ENCODE measurements at regions not wholly inside any gene's neighbourhood (a gene's known extent, or its start where the extent isn't known, plus 50 kb on each side); places are given as distances from the start of the nearest gene placed in this dataset.

DNA sequence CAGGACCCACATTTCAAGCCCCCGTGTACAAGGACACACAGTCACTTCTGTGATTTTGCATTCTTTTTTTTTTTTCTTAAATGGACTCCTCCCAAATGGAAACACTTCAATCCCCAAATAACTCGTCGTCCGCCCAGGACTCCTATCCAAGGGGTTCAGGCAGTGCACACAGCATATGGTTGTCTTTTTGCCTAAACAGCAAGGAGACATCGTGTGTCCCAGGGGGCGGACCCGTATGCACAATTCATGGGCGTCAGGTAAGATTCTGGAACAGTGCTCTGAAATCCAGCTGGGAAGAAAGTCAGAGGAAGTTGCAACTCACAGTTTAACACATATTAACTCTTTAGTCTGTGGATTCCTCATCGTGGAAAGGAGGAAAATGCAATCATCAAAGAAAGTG lies 231.3 kb downstream of the SHOX start:
- WGBS, 2 experiments (ENCODE audit: low coverage in 1 of 2, low lambda C conversion rate in 2 of 2, missing lambda C conversion rate in 2 of 2) = 11 to 13% methylated on average over 9 of the region's 9 CpGs
- no peak overlapping the region for H2AFZ ChIP-seq
- no peak overlapping the region for H3K9ac ChIP-seq
- no peak overlapping the region for H3K27ac ChIP-seq
- H3K4me1 ChIP-seq (ENCODE audit: insufficient read depth) = no peaks in the 10 kb centered on the region
- H4K20me1 ChIP-seq (ENCODE audit: insufficient read depth) = no peaks in the 10 kb centered on the region
- H3K4me3 ChIP-seq = no peak overlapping the region
- no peaks in the 10 kb centered on the region for H3K9me3 ChIP-seq (ENCODE audit: low read depth)
- H3K27me3 ChIP-seq (replicated peaks; ENCODE audit: insufficient read depth) = no peaks in the 10 kb centered on the region
- no peak overlapping the region for H3K4me2 ChIP-seq (ENCODE audit: unreplicated experiment)
- no peak for DNase-seq
- H3K9me2 ChIP-seq (ENCODE audit: insufficient read depth) = no peaks in the 10 kb centered on the region
- in situ Hi-C loops (cut with MboI) = no loop called here
- no peaks in the 10 kb centered on the region for H3K36me3 ChIP-seq (ENCODE audit: low read depth)
- no peaks in the 10 kb centered on the region for H3K79me2 ChIP-seq (ENCODE audit: insufficient read depth)
- H3F3A ChIP-seq (ENCODE audit: insufficient read depth) = no peaks in the 10 kb centered on the region
- TF ChIP-seq EZH2 (IDR thresholded peaks at IDR 0.05; ENCODE audit: insufficient read depth, poor library complexity, severe bottlenecking) = no peak
- TF ChIP-seq EZH2phosphoT487 (IDR thresholded peaks at IDR 0.05; ENCODE audit: insufficient read depth, low read depth) = no peak

- H3K27me3 ChIP-seq (replicated peaks; ENCODE audit: insufficient read depth) = no peaks in the 10 kb centered on the region
- H3K27ac ChIP-seq = no peak overlapping the region
- no peaks in the 10 kb centered on the region for H3K4me1 ChIP-seq (ENCODE audit: insufficient read depth)
- H3K4me2 ChIP-seq (ENCODE audit: unreplicated experiment) = no peak overlapping the region
- no peaks in the 10 kb centered on the region for H3K9me2 ChIP-seq (ENCODE audit: insufficient read depth)
- no peak for DNase-seq
- 32 to 36% methylated on average over 14 of the region's 14 CpGs for WGBS, 2 experiments (ENCODE audit: low coverage in 1 of 2, low lambda C conversion rate in 2 of 2, missing lambda C conversion rate in 2 of 2)
- no peak for TF ChIP-seq EZH2 (IDR thresholded peaks at IDR 0.05; ENCODE audit: insufficient read depth, poor library complexity, severe bottlenecking)
- H3K9me3 ChIP-seq (ENCODE audit: low read depth) = no peaks in the 10 kb centered on the region
- no peak overlapping the region for H2AFZ ChIP-seq
- no peak overlapping the region for H3K9ac ChIP-seq
- in situ Hi-C loops (cut with MboI) = no loop called here
- no peaks in the 10 kb centered on the region for H3K36me3 ChIP-seq (ENCODE audit: low read depth)
- H3K4me3 ChIP-seq = no peak overlapping the region
- H3K79me2 ChIP-seq (ENCODE audit: insufficient read depth) = no peaks in the 10 kb centered on the region
- no peaks in the 10 kb centered on the region for H4K20me1 ChIP-seq (ENCODE audit: insufficient read depth)
- no peaks in the 10 kb centered on the region for H3F3A ChIP-seq (ENCODE audit: insufficient read depth)
Observed at GRCh38 chrX:861340-861890, 230.8 kb downstream of the SHOX start.

- Histone ChIP-seq H4K20me1 (ENCODE audit: insufficient read depth) (no peaks in the 10 kb centered on the region), H3K4me2 (ENCODE audit: unreplicated experiment) (no peak overlapping the region), H3K36me3 (ENCODE audit: low read depth) (no peaks in the 10 kb centered on the region), H3F3A (ENCODE audit: insufficient read depth) (no peaks in the 10 kb centered on the region), H3K9ac (no peak overlapping the region), H3K4me3 (no peak overlapping the region), H3K27ac (no peak overlapping the region), H3K27me3 (replicated peaks; ENCODE audit: insufficient read depth) (no peaks in the 10 kb centered on the region), H3K9me3 (ENCODE audit: low read depth) (no peaks in the 10 kb centered on the region), H3K79me2 (ENCODE audit: insufficient read depth) (no peaks in the 10 kb centered on the region), H3K4me1 (ENCODE audit: insufficient read depth) (no peaks in the 10 kb centered on the region), H3K9me2 (ENCODE audit: insufficient read depth) (no peaks in the 10 kb centered on the region), H2AFZ (no peak overlapping the region)
- TF ChIP-seq EZH2phosphoT487 (IDR thresholded peaks at IDR 0.05; ENCODE audit: insufficient read depth, low read depth) (no peak), EZH2 (IDR thresholded peaks at IDR 0.05; ENCODE audit: insufficient read depth, poor library complexity, severe bottlenecking) (no peak)
- no peak for DNase-seq
- in situ Hi-C loops (cut with MboI) = no loop called here
- WGBS, 2 experiments (ENCODE audit: low coverage in 1 of 2, low lambda C conversion rate in 2 of 2, missing lambda C conversion rate in 2 of 2) = 33 to 39% methylated on average over 1 of the region's 1 CpG
Observed at GRCh38 chrX:859329-859728, 228.7 kb downstream of the SHOX start.

- no peak overlapping the region for H3K9ac ChIP-seq
- no peaks in the 10 kb centered on the region for H3K79me2 ChIP-seq (ENCODE audit: insufficient read depth)
- H3F3A ChIP-seq (ENCODE audit: insufficient read depth) = no peaks in the 10 kb centered on the region
- no peak for TF ChIP-seq EZH2 (IDR thresholded peaks at IDR 0.05; ENCODE audit: insufficient read depth, poor library complexity, severe bottlenecking)
- TF ChIP-seq EZH2phosphoT487 (IDR thresholded peaks at IDR 0.05; ENCODE audit: insufficient read depth, low read depth) = no peak
- H3K4me3 ChIP-seq = no peak overlapping the region
- H3K36me3 ChIP-seq (ENCODE audit: low read depth) = no peaks in the 10 kb centered on the region
- WGBS, 2 experiments (ENCODE audit: low coverage in 1 of 2, low lambda C conversion rate in 2 of 2, missing lambda C conversion rate in 2 of 2) = 60 to 77% methylated on average over 1 of the region's 1 CpG
- H3K4me2 ChIP-seq (ENCODE audit: unreplicated experiment) = no peak overlapping the region
- H3K27me3 ChIP-seq (replicated peaks; ENCODE audit: insufficient read depth) = no peaks in the 10 kb centered on the region
- in situ Hi-C loops (cut with MboI) = no loop called here
- no peaks in the 10 kb centered on the region for H3K4me1 ChIP-seq (ENCODE audit: insufficient read depth)
- H3K9me3 ChIP-seq (ENCODE audit: low read depth) = no peaks in the 10 kb centered on the region
- no peak overlapping the region for H3K27ac ChIP-seq
- H2AFZ ChIP-seq = no peak overlapping the region
- H4K20me1 ChIP-seq (ENCODE audit: insufficient read depth) = no peaks in the 10 kb centered on the region
- DNase-seq = no peak
- no peaks in the 10 kb centered on the region for H3K9me2 ChIP-seq (ENCODE audit: insufficient read depth)
Observed at GRCh38 chrX:858542-859078, 228.0 kb downstream of the SHOX start.

GRCh38 chrX:857376-857775 lies 226.8 kb downstream of the SHOX start:
- no peak overlapping the region for H3K9ac ChIP-seq
- TF ChIP-seq EZH2 (IDR thresholded peaks at IDR 0.05; ENCODE audit: insufficient read depth, poor library complexity, severe bottlenecking) = no peak
- TF ChIP-seq EZH2phosphoT487 (IDR thresholded peaks at IDR 0.05; ENCODE audit: insufficient read depth, low read depth) = no peak
- no peak for DNase-seq
- no peak overlapping the region for H3K4me2 ChIP-seq (ENCODE audit: unreplicated experiment)
- WGBS, 2 experiments (ENCODE audit: low coverage in 1 of 2, low lambda C conversion rate in 2 of 2, missing lambda C conversion rate in 2 of 2) = 9 to 15% methylated on average over 5 of the region's 5 CpGs
- H3K9me2 ChIP-seq (ENCODE audit: insufficient read depth) = no peaks in the 10 kb centered on the region
- no peaks in the 10 kb centered on the region for H3K36me3 ChIP-seq (ENCODE audit: low read depth)
- H3K9me3 ChIP-seq (ENCODE audit: low read depth) = no peaks in the 10 kb centered on the region
- H2AFZ ChIP-seq = no peak overlapping the region
- no peaks in the 10 kb centered on the region for H3K4me1 ChIP-seq (ENCODE audit: insufficient read depth)
- no peaks in the 10 kb centered on the region for H3F3A ChIP-seq (ENCODE audit: insufficient read depth)
- H4K20me1 ChIP-seq (ENCODE audit: insufficient read depth) = no peaks in the 10 kb centered on the region
- no peak overlapping the region for H3K4me3 ChIP-seq
- no peaks in the 10 kb centered on the region for H3K27me3 ChIP-seq (replicated peaks; ENCODE audit: insufficient read depth)
- no peak overlapping the region for H3K27ac ChIP-seq
- in situ Hi-C loops (cut with MboI) = no loop called here
- no peaks in the 10 kb centered on the region for H3K79me2 ChIP-seq (ENCODE audit: insufficient read depth)
